ENCODE measurements at regions not wholly inside any gene's neighbourhood (a gene's known extent, or its start where the extent isn't known, plus 50 kb on each side); places are given as distances from the start of the nearest gene placed in this dataset.

DNA sequence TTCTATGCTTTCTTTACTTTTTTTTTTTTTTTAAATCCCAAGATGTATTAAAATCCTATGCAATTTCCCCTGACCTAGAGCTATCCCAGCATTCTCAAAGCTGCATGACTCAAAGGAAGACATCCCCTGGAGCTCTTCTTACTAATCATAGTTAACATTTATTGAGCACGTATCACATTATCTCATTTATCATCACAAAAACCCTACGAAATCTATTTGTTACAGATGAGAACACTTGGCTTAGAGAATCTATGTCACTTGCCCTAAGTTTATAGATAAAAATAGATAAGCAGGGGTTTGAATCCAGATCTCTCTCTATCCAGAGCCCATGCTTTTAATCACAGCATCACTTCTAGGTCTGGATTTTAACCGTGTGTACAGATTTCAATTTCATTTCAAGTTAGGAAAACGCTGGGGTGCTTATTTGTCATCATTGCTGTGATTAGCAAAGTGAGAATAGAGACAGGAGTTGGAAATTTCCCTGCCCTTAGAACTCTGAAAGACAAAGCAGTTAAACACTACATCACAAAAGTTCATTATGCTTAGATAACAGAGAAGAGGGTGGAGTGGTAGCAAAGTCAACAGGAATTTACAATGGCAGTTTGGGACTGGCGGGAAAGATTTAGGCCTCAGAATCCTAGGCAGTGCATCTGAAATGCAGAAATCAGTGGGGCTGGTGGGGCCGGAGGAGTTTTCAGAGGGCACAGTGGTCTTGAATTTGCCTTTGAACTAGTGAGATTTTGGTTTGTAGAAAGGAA, 177.7 kb upstream of the FRMD6 start:
- DNase-seq (ENCODE audit: low spot score): no peak

DNA sequence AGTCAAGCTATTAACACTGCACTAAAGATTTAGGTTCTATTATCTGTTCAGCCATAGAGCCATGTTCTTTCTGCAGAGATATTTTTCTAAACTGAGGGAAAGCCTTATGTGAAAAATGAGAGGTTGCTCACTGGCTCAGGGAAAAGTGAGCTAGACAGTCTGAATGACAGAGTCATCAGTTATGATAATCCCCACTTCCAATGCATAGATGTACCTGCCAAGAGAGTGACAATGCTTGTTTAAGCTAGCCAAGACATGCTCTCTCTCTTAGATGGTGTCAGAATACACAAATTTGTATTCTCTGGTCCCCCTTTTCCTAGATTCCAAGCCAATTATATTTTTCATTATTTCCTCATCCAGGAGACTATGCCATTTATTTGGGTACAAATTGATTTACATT, 176.9 kb upstream of the FRMD6 start:
- no peak for DNase-seq (ENCODE audit: low spot score)

DNA sequence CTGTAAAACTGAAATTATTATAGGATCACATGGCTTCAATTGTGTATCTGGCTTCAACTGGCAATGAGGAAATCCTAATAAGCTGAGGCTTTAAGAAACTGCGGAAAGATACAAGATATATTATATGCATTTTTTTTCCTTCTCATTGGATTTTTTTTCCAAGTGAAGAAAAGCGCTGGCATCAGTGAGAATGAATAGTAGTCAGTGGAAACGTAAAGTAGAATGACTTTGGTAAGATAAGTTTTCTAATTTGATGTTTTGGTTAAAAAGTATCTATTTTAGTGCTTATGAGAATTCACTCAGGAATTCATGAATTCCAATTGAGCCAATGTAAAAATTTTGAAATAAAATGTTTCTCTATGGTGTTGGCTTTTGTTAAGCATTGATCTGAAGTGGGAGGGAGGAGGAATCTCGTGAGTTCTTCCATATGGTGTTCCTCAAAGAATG, 173.5 kb upstream of the FRMD6 start:
- DNase-seq (ENCODE audit: low spot score): no peak

DNA sequence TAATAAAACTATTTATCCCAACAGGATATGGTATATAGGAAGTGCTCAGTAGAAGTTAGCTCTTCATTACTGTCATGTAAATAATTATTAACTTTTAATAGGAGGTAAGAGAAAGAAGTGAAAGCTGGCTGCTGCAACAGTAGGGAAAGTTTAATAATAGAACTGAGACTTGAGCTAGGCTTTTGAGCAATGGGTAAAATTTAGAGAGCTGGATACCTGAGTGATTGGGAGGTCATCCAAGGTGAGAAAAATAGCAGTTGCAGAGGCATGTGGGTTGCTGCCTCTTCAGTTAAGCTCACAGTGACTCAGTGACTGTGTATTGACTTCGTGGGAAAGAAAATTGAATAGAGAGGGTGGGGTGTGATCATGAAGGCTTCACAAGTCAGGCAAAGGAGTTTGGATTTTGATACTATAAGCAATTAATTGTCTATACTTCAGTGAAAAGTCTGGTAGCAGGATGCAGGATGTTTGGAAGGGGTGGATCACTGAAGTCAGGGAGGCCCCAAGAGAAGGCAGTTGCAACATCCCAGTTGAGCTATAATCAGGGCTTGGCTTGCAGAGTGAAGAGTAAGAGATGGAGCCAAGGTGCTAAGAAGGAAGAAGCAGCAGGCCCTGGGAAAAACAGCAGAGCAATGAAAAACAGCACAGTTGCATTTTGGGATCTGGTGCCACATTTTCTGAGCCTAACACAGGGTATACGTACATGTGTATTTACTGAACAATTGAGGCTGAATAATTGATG, 172.0 kb upstream of the FRMD6 start:
- DNase-seq (ENCODE audit: low spot score): no peak

DNA sequence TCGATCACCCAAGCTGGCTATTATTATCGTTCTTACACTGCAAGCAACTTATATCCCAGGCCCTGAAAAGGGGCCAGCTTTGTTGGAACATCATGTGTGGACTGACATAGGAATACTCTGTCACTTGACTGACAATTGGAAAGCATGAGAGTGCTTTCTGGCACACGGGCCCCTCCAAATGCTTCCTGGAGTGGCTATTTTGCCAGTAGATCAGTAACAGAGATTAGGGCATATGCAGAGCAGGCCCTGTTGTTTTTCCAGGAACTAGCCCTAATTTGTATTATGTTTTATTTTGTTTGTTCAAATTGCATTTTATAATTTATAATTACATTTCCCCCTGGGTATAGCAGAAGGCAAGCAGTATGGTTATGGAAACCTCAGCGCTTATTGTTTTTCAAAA, 170.1 kb upstream of the FRMD6 start:
- DNase-seq (ENCODE audit: low spot score): no peak

DNA sequence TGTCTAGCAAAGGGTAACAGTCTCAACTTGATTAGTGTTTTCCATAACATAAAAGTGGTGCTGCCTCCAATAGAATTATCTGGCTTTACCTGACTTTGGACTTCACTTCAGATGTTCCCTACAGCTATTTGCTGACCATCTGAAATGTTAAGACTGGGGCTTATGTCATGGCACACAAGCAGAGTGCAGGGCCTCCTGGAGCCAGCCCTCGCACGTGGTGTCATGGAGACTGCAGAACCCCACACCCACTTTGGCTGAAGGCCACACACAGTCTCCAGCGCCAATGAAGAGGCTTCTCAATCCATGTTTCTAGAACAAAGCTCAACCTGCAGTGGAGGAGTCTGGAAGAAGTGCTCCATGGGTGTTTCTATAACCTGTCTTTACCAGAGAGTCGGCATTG, 169.6 kb upstream of the FRMD6 start:
- no peak for DNase-seq (ENCODE audit: low spot score)

DNA sequence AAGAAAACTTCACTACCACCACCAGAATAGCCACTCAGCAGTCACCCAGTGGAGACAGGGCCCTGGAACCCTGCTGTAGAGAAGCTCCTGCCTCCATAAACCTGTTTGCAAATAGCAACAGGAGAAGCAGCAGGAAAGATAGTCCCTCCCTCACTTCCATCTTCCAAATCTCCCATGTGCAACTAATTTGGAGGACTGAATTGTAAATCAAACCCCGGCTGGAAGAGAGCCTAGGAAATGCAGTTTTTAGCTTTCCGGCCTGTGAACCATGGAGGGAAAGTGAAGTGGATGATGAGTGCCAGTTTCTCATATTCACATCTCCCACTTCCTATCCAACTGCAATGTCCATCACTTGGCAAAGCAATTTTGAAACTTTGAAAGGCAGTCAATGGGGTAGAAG, 167.2 kb upstream of the FRMD6 start:
- DNase-seq (ENCODE audit: low spot score): no peak

DNA sequence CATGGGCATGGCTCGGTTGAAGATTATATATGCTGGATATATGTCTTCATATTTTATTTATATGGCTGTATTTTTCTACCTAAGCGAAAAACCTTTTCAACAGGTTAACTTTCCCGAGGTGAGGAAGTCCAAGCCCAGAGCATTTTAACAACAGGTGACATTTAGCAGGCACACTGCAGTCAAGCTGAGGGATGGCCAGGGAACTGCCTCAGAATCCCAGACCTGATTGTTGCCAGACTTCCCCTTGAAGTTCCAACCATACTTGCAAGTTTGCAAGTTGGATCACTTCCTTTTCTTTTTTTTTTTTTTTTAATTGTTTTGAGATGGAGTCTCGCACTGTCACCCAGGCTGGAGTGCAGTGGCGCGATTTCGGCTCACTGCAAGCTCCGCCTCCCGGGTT, 166.0 kb upstream of the FRMD6 start:
- no peak for DNase-seq (ENCODE audit: low spot score)

DNA sequence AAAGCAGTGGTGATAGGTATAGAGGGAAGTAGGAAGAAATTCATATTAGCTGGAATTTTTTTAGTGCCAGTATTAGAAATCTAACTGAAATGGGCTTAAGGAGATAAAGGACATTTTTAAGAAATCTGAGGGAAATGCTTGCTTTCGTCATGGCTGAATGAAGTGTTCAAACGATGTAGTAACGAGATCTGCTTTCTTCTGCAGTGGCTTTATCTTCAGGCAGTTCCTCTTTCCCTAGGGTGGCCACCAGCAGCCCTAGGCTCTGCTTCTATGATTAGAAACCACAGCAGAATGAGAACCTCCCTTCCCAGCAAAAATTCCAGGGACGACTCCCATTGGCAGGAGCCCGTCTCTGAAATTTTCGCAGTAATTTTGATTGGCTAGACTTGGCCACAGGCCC, 163.9 kb upstream of the FRMD6 start:
- no peak for DNase-seq (ENCODE audit: low spot score)

DNA sequence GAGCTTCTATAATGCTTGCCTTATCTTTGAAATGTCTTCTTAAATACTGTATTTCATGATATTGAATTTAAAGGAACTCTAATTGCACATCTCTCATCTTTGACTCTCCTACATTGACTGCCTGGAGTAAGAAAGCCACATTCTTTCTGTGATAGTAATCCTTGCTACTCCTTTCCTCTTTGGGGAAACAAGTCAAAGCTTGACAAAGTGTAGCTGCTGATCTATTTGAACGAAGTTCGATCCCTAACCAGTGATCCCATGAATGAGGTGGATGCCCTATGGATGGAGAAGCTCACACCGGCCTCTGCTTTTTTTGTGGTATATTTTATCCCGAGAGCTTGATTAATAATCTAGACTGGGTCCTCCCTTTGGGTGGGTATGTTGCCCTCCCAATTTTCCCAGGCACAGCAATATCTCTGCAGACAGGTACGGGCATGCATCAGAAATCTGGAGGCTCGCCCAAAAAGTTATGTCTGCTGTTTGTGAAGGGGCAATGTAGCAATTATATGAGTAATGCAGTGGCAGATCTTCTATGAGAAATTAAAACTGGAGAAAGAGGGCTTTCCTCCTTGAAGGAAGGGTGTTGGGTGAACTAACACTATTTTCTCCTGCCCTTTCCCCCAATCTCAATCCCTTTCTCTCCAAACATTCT, 163.0 kb upstream of the FRMD6 start:
- no peak for DNase-seq (ENCODE audit: low spot score)

DNA sequence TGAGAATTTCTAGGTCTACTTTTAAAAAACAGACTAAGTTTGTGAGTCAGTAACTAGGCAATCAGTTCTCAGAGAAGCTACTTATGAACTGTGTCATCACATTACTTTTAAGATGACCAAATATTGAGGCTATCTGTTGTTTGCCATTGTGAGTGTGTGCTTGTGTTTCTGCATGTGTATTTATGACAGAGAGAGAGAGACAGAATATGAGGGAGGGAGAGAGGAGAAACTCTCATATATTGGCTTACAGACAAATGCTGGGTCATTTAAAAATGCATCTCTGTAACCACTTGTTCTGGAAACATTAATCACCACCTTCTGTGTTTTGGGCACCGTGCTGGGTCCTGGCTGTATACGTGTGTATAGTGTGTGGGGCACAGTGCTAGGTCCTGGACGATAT, 161.5 kb upstream of the FRMD6 start:
- no peak for DNase-seq (ENCODE audit: low spot score)

DNA sequence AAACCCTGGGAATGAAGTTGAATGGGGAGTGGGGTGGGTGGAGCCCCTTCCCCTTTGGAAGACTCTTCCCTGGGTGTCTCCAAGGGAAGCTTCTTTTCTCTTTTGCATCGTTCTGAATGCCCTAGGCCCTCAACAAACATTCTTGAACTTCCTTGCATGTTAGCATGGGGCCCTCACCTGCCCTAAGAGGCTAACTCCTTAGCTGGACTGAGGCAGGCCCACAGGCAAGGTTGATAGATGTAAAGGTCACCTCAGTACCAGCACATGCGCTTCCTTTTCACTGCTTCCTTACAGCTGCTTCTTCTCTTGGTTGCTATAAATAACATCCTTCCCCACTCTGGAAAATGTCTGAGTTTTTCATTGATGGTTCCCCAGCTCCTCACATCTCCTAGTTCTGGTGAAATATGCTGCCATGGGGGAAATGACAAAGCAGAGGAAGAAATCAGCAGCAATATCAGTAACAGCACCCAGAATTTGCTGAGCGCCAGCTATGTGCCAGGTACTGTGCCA, 160.6 kb upstream of the FRMD6 start:
- no peak for DNase-seq (ENCODE audit: low spot score)

DNA sequence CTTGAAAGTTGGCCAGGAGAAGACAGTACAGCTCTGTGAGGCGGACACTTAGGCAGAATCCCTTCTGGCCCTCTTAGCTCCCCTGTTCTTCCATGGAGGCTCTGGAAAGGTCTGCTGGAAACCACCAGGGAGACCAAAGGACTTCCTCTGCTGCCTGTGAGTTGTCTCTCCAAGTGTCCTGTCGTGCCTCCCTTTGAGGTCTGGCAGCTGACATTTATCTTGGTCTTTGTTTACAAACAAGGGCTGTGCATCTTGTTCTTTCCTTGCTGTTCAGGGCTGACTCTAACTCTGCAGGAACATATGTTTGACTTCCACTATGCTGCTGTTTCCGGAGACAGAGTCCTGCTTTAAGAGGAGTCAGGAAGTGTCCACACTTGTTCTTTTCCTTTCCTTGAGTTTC, 159.9 kb upstream of the FRMD6 start:
- no peak for DNase-seq (ENCODE audit: low spot score)

DNA sequence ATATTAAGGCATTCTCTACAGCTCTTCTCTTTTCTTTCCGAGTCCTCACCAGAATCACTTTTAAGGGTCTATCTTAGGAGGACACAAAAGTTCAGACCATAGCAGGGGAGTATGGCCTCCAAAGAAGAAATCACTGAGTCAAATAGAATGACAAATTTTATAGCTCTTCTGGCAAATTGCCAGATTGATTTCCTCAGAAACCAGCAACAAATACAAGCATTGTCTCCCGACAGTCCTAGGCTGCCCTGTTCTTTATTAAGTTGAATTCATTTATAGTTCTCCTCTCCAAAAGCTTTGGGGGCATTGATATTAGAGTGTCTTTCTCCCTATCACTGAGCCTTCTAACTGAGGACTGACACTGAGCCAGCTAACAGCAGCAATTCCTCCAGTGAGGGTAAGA, 156.4 kb upstream of the FRMD6 start:
- DNase-seq (ENCODE audit: low spot score): no peak

DNA sequence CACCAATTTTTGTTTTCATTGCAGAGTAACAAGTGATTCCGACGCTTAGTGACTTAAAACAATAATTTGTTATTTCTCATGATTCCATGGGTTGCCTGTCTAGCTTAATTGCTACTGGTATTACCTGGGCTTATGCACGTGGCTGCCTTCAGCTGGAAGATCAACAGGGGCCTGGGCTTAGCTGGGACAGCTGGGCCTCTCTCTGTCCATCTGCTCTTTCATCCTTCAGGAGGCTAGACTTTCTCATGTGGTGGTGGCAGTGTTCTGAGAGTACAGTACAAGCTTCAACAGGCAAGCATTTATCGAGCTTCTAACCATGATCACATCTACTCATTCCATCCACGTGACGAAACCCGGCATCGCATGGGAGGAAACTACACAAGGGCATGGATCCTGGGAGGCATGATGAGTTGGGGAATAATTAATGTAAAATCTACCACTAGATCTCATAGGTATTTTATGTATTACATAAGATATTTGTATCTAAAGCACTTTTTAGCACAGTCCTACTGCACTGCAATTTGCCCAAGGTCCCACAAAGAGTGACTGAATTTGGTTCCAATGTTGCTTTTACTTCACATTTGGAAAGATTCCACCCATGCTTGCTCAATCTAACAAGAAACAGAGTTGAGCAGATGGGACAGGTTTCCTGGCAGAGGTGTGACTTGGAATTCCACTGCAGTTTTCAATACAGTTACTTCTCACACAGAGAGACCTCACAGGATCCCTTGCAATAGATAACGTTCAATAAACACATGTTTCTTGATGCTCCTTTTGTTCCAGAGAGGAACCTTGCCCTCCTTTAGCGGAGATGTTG, 153.1 kb upstream of the FRMD6 start:
- DNase-seq (ENCODE audit: low spot score): no peak

DNA sequence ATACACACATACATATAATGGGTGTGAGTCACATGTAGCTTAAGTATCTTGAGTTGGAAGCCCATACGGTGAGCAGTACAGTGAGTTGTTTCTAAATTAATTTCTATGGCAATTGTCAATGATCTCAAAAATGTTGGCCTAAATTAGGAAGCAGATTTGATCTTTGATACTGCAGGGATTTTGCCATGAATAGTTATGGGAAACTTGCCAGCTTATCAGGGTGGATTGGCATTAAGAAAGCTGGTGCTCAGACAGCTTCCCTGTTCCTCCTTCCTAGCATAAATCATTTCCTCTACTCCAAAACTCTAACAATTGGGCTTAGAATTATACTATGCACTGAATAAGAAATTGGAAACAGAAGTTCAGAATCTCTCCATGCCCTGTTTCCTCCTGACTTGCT, 150.9 kb upstream of the FRMD6 start:
- no peak for DNase-seq (ENCODE audit: low spot score)

DNA sequence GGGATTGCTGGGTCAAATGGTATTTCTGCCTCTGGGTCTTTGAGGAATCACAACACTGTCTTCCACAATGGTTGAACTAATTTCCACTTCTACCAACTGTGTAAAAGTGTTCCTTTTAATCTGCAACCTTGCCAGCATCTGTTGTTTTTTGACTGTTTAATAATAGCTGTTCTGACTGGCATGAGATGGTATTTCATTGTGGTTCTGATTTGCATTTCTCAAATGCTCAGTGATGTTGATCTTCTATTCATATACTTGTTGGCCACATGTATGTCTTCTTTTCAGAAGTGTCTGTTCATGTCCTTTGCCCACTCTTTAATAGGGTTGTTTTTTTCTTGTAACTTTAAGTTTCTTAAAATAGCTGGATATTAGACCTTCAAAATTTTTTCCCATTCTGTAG, 150.0 kb upstream of the FRMD6 start:
- DNase-seq (ENCODE audit: low spot score): no peak

DNA sequence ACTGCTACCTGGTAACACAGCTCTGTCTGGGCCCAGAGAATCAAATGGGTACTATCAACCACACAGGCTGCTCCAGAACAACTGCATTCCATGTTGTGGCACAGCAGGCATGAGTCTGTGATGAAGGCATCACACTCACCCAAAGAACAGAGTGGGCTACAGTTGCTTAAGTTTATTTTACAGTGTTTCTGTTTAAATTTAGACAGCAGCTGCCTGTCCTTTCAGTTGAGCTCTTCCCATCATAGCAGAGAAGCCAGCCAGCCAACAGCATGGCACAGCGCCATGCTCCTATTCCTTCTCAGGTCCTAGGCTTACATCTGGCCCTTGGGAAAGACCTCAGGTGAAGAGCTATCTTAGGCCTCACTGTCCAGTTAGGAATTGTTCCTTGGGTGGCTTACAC, 147.0 kb upstream of the FRMD6 start:
- DNase-seq (ENCODE audit: low spot score): no peak

DNA sequence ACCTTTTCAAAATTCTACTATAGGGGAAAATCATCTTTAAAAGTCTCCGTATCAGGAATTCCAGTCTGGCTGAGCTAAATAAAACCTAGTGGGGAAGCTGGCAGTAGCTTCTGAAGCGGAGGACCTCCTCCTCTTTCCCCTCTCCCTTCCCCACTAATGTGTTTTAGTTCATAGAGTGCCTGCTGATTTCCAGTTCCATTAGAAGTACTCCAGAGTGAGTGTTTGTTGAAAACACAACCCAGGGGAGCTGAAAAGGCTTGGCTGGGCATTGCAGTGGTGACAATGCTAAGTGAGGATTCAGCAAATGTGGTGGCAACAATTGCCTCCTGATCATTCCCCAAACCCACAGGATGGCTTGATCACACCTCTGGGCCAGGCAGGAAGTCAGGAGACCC, 144.2 kb upstream of the FRMD6 start:
- no peak for DNase-seq (ENCODE audit: low spot score)

DNA sequence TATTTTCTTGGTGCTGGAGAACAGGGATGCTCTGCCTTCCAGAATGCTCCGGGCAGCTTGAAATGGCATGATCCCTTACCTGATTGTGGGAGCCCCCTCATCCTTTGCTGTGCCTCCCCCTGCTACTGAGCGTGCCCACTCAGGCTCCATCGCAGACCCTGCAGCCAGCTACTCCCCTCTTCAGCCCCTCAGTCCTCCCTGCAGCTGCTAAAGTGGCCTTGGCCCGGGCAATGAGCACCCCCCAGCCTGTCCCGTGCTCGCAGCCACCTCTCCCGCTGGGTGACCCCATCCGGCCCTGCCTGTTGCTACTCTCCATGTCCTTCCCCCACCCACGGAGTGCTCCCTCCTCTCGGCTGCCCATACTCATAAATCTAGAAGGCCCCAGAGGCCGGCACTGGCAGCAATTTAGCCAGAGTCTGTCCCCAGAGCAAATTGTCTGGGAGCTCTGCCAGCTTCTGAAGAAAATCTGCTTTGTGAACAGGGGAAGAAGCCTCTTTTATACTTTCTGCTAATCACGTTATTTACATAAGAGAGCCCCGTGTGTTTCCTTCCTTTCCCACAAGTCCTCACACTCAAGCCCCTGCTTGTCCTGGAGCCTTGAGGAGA, 143.7 kb upstream of the FRMD6 start:
- DNase-seq (ENCODE audit: low spot score): no peak

DNA sequence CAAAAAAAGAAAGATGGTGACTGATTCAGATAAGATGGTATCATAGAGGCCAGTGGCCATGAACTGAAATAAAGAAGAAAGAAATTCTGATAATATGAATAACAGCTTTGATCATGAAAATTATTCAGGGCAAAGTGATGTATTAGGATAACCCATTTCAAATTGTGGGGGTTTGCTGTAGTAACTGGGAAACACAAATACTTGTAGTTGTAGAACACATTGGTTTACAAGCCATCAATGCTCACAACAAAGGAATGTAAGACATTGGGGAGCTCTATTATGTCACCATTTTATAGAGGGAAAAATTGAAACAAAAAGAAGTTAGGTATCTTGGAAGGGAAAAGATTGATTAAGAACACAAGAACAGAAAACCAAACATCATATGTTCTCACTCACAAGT, 140.4 kb upstream of the FRMD6 start:
- DNase-seq (ENCODE audit: low spot score): no peak

DNA sequence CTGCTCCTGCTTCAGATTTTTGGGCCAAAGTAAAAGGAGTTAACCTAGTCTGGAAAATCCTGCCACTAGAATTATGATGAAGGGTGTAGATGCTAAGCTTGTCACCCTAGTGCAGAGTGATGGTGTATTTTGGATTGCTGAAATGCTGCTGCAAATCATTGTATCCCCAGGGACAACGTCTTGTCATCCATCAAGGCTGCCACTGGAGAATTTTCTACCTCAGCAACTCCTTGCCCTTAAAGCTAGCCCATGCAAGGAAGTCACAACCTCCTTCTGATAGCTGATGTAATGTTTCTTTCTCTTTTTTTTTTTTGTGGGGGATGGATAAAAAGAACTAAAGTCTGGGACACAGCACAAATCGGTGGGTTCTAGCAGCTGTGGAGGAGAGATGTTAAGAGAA, 139.4 kb upstream of the FRMD6 start:
- no peak for DNase-seq (ENCODE audit: low spot score)

Measured in kidney capillary endothelial cell (primary cell).